SU-DHL-6 (cell line): ENCODE measurements at regions not wholly inside any gene's neighbourhood (a gene's known extent, or its start where the extent isn't known, plus 50 kb on each side); places are given as distances from the start of the nearest gene placed in this dataset.

Experiments
- H2AFZ ChIP-seq: fragments of 200-600 bp; sonication (generic); 2 replicates; pipeline ENCODE4 v1.6.1; 2014; ENCODE audit warnings: low read depth, mild to moderate bottlenecking, moderate library complexity, mixed read lengths, antibody characterized with exemption, low read length; ENCODE audit not compliant: severe bottlenecking
- H3F3A ChIP-seq: fragments of 200-600 bp; shearing (Covaris generic); 2 replicates; pipeline ENCODE4 v1.6.0; 2016; ENCODE audit warnings: antibody characterized with exemption, mild to moderate bottlenecking; ENCODE audit not compliant: insufficient read depth
- H3K27ac ChIP-seq: fragments of 200-600 bp; sonication (generic); 2 replicates; pipeline ENCODE4 v1.5.1; 2016; ENCODE audit warnings: low read depth, mild to moderate bottlenecking, low read length, moderate library complexity, mixed read lengths
- H3K27me3 ChIP-seq: fragments of 200-600 bp; sonication (generic), shearing (Covaris generic); 2 replicates; pipeline ENCODE4 v1.6.0; 2014; ENCODE audit warnings: mild to moderate bottlenecking, low read length
- H3K36me3 ChIP-seq: fragments of 200-600 bp; sonication (generic); 2 replicates; pipeline ENCODE4 v1.6.1; 2014; ENCODE audit warnings: mild to moderate bottlenecking, low read length, mixed read lengths
- H3K4me2 ChIP-seq: fragments of 300-600, 200-600 bp; shearing (Covaris generic), sonication (generic); 2 replicates; pipeline ENCODE4 v1.6.0; 2014; ENCODE audit warnings: low read length, low read depth, mild to moderate bottlenecking; ENCODE audit not compliant: poor library complexity, severe bottlenecking
- H3K4me3 ChIP-seq: fragments of 200-600 bp; sonication (generic); 2 replicates; pipeline ENCODE4 v1.5.1; 2014; ENCODE audit warnings: antibody characterized with exemption, low read length, mild to moderate bottlenecking, mixed read lengths; ENCODE audit not compliant: insufficient read depth, poor library complexity, severe bottlenecking
- H3K79me2 ChIP-seq: fragments of 200-600 bp; sonication (generic); 2 replicates; pipeline ENCODE4 v1.6.1; 2014; ENCODE audit warnings: mild to moderate bottlenecking, low read length, moderate library complexity; ENCODE audit not compliant: insufficient read depth
- H3K9ac ChIP-seq: fragments of 200-600 bp; sonication (generic); 2 replicates; pipeline ENCODE4 v1.7.0; 2014; ENCODE audit warnings: mild to moderate bottlenecking, low read length
- H3K9me2 ChIP-seq: fragments of 200-600 bp; sonication (generic); replicated peaks from 2 replicates; pipeline ENCODE4 v1.6.1; 2014; ENCODE audit warnings: low read length; ENCODE audit not compliant: insufficient read depth
- H3K9me3 ChIP-seq: fragments of 200-600 bp; sonication (generic); 2 replicates; pipeline ENCODE4 v1.6.1; 2014; ENCODE audit warnings: low read length, mixed read lengths; ENCODE audit not compliant: insufficient read depth
- H4K20me1 ChIP-seq: fragments of 200-600 bp; sonication (generic); 2 replicates; pipeline ENCODE4 v1.6.1; 2014; ENCODE audit warnings: low read depth, mild to moderate bottlenecking, antibody characterized with exemption, low read length, moderate library complexity, mixed read lengths
- CTCF ChIP-seq: fragments of 200-600 bp; sonication (generic); IDR thresholded peaks from one replicate; pipeline ENCODE4 v1.5.1; 2017; ENCODE audit warnings: antibody characterized with exemption, mild to moderate bottlenecking, low read length, moderate library complexity; ENCODE audit not compliant: insufficient read depth, poor library complexity, severe bottlenecking
- EZH2phosphoT487 ChIP-seq: fragments of 200-600 bp; sonication (generic), shearing (Covaris generic); conservative IDR thresholded peaks from 2 replicates; pipeline ENCODE4 v1.6.1; 2018; ENCODE audit warnings: mild to moderate bottlenecking, antibody characterized with exemption, low read length, moderate library complexity, mixed read lengths

GRCh38 chr18:35919179-35919578 is 53.3 kb upstream of the RMP24 start:
- H2AFZ ChIP-seq = no peak overlapping the region
- H3K4me2 ChIP-seq = no peak overlapping the region
- no peaks in the 10 kb centered on the region for H4K20me1 ChIP-seq
- H3K36me3 ChIP-seq = no peaks in the 10 kb centered on the region
- H3K79me2 ChIP-seq = no peaks in the 10 kb centered on the region
- TF ChIP-seq EZH2phosphoT487 = no peak
- no peak for TF ChIP-seq CTCF
- H3K4me3 ChIP-seq = no peak overlapping the region
- no peak overlapping the region for H3K9ac ChIP-seq
- H3F3A ChIP-seq = no peaks in the 10 kb centered on the region
- H3K9me3 ChIP-seq = no peaks in the 10 kb centered on the region
- no peak overlapping the region for H3K27ac ChIP-seq
- no peaks in the 10 kb centered on the region for H3K9me2 ChIP-seq
- no peaks in the 10 kb centered on the region for H3K27me3 ChIP-seq

- H3K27ac ChIP-seq = no peak overlapping the region
- H3K9me2 ChIP-seq = no peaks in the 10 kb centered on the region
- H3K4me2 ChIP-seq = no peak overlapping the region
- no peaks in the 10 kb centered on the region for H4K20me1 ChIP-seq
- no peak overlapping the region for H2AFZ ChIP-seq
- H3K4me3 ChIP-seq = no peak overlapping the region
- TF ChIP-seq CTCF = no peak
- no peak for TF ChIP-seq EZH2phosphoT487
- H3K9ac ChIP-seq = no peak overlapping the region
- H3F3A ChIP-seq = no peaks in the 10 kb centered on the region
- no peaks in the 10 kb centered on the region for H3K36me3 ChIP-seq
- H3K79me2 ChIP-seq = no peaks in the 10 kb centered on the region
- H3K27me3 ChIP-seq = no peaks in the 10 kb centered on the region
- H3K9me3 ChIP-seq = no peaks in the 10 kb centered on the region
Measured at GRCh38 chr18:35920623-35921022, 51.9 kb upstream of the RMP24 start.
